OCI-LY7 (cell line): ENCODE measurements at regions not wholly inside any gene's neighbourhood (a gene's known extent, or its start where the extent isn't known, plus 50 kb on each side); places are given as distances from the start of the nearest gene placed in this dataset.

Experiments
- EZH2phosphoT487 ChIP-seq: fragments of 200-600 bp; sonication (generic); IDR thresholded peaks from 2 replicates; pipeline ENCODE4 v1.6.1; 2018; ENCODE audit warnings: low read depth, borderline replicate concordance, mild to moderate bottlenecking, mixed run types, antibody characterized with exemption, low read length, moderate library complexity, mixed read lengths
- TF ChIP-seq, protein P1 (sequence below): fragments of 200-600 bp; sonication (generic); conservative IDR thresholded peaks from 2 replicates; pipeline ENCODE4 v1.5.1; 2014; ENCODE audit warnings: mild to moderate bottlenecking, antibody characterized with exemption, low read length, moderate library complexity, mixed read lengths

GRCh38 chr4:11614426-11614825 lies 185.7 kb upstream of the HS3ST1 start:
- TF ChIP-seq, protein P1, sequence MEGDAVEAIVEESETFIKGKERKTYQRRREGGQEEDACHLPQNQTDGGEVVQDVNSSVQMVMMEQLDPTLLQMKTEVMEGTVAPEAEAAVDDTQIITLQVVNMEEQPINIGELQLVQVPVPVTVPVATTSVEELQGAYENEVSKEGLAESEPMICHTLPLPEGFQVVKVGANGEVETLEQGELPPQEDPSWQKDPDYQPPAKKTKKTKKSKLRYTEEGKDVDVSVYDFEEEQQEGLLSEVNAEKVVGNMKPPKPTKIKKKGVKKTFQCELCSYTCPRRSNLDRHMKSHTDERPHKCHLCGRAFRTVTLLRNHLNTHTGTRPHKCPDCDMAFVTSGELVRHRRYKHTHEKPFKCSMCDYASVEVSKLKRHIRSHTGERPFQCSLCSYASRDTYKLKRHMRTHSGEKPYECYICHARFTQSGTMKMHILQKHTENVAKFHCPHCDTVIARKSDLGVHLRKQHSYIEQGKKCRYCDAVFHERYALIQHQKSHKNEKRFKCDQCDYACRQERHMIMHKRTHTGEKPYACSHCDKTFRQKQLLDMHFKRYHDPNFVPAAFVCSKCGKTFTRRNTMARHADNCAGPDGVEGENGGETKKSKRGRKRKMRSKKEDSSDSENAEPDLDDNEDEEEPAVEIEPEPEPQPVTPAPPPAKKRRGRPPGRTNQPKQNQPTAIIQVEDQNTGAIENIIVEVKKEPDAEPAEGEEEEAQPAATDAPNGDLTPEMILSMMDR, result no peak
- TF ChIP-seq EZH2phosphoT487, result no peak
